Thyroid gland (tissue), 4 donors: ENCODE measurements at regions not wholly inside any gene's neighbourhood (a gene's known extent, or its start where the extent isn't known, plus 50 kb on each side); places are given as distances from the start of the nearest gene placed in this dataset.

Experiments
- POLR2A ChIP-seq, 2 donors: fragments of 450-650 bp; IDR thresholded peaks; one replicate each; pipeline ENCODE4 v1.6.1; 2017; ENCODE audit warnings: antibody characterized with exemption in 2 of 2, mild to moderate bottlenecking in 2 of 2, moderate library complexity in 1 of 2
- TF ChIP-seq, protein P1 (sequence below), 6 experiments: fragments of 200-600 bp in 3 of 6; fragments of 450-650 bp in 3 of 6; sonication (generic) in 3 of 6; IDR thresholded peaks; one replicate each; pipeline ENCODE4 v1.5.1; 2016 to 2019; ENCODE audit warnings: antibody characterized with exemption in 6 of 6, mild to moderate bottlenecking in 2 of 6, inconsistent platforms in 1 of 6, moderate library complexity in 1 of 6

DNA sequence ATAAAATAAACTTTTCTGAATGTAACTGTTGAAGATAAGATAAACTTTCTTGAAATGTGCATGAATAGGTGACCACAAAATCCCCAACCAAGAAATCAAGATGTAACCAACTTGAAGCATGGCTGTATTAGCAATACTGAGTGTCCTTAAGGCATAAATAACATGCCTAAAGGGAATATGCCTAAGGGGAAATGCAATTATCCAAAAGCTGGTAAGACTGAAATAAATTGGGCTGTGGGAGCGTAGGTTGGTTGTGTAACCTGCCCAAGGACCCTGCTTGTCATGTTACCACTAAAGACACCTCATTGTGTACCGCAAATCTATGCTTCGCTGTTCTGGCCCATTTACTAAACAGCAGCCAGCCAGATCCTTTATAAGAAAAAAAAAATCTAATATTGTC is 200.8 kb upstream of the PDE10A start:
- TF ChIP-seq, protein P1, sequence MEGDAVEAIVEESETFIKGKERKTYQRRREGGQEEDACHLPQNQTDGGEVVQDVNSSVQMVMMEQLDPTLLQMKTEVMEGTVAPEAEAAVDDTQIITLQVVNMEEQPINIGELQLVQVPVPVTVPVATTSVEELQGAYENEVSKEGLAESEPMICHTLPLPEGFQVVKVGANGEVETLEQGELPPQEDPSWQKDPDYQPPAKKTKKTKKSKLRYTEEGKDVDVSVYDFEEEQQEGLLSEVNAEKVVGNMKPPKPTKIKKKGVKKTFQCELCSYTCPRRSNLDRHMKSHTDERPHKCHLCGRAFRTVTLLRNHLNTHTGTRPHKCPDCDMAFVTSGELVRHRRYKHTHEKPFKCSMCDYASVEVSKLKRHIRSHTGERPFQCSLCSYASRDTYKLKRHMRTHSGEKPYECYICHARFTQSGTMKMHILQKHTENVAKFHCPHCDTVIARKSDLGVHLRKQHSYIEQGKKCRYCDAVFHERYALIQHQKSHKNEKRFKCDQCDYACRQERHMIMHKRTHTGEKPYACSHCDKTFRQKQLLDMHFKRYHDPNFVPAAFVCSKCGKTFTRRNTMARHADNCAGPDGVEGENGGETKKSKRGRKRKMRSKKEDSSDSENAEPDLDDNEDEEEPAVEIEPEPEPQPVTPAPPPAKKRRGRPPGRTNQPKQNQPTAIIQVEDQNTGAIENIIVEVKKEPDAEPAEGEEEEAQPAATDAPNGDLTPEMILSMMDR (IDR thresholded peaks at IDR 0.05), result no peak
- no peak for TF ChIP-seq POLR2A (IDR thresholded peaks at IDR 0.05)
